H9 (cell line): ENCODE measurements at regions not wholly inside any gene's neighbourhood (a gene's known extent, or its start where the extent isn't known, plus 50 kb on each side); places are given as distances from the start of the nearest gene placed in this dataset.
A peak's percentile ranks its signal among the peaks of the same experiment; 100 is the strongest.

Experiments used
- DNase-seq: peaks from one replicate; pipeline ENCODE4 v3.0.0-alpha.2; 2017
- H2AFZ ChIP-seq: one replicate; pipeline ENCODE4 v1.6.1; 2013; ENCODE audit warnings: mild to moderate bottlenecking, low read length, control low read depth, moderate library complexity
- H2AK5ac ChIP-seq: 2 replicates; pipeline ENCODE4 v1.6.1; 2013; ENCODE audit warnings: low read length, control low read depth, mixed read lengths; ENCODE audit not compliant: insufficient read length
- H2BK120ac ChIP-seq: one replicate; pipeline ENCODE4 v1.6.1; 2013; ENCODE audit warnings: low read depth, mild to moderate bottlenecking, low read length, control low read depth, inconsistent platforms; ENCODE audit not compliant: poor library complexity, severe bottlenecking
- H2BK12ac ChIP-seq: 2 replicates; pipeline ENCODE4 v1.6.1; 2013; ENCODE audit warnings: low read length, control low read depth, mixed read lengths, low read depth; ENCODE audit not compliant: insufficient read length
- H2BK15ac ChIP-seq: 2 replicates; pipeline ENCODE4 v1.6.1; 2013; ENCODE audit warnings: low read depth, low read length, control low read depth
- H2BK20ac ChIP-seq: one replicate; pipeline ENCODE4 v1.6.1; 2013; ENCODE audit warnings: low read depth, mild to moderate bottlenecking, low read length, control low read depth, inconsistent platforms; ENCODE audit not compliant: poor library complexity, severe bottlenecking
- H2BK5ac ChIP-seq: 2 replicates; pipeline ENCODE4 v1.6.1; 2013; ENCODE audit warnings: low read length, control low read depth, mixed read lengths; ENCODE audit not compliant: insufficient read length
- H3K14ac ChIP-seq: 2 replicates; pipeline ENCODE4 v1.6.1; 2013; ENCODE audit warnings: low read length, control low read depth; ENCODE audit not compliant: insufficient read depth
- H3K18ac ChIP-seq: 2 replicates; pipeline ENCODE4 v1.6.1; 2013; ENCODE audit warnings: low read depth, mild to moderate bottlenecking, mixed read lengths, low read length, control low read depth; ENCODE audit not compliant: insufficient read length
- H3K23ac ChIP-seq: 2 replicates; pipeline ENCODE4 v1.6.1; 2013; ENCODE audit warnings: low read length, control low read depth, mixed read lengths, low read depth; ENCODE audit not compliant: insufficient read length
- H3K23me2 ChIP-seq: 2 replicates; pipeline ENCODE4 v1.6.1; 2013; ENCODE audit warnings: low read depth, mild to moderate bottlenecking, mixed read lengths, low read length, control low read depth; ENCODE audit not compliant: insufficient read length, poor library complexity, severe bottlenecking
- H3K27ac ChIP-seq: 2 replicates; pipeline ENCODE4 v1.5.1; 2013; ENCODE audit warnings: low read length, control low read depth, mixed read lengths, low read depth; ENCODE audit not compliant: insufficient read length
- H3K27me3 ChIP-seq: 2 replicates; pipeline ENCODE4 v1.6.1; 2013; ENCODE audit warnings: low read length, control low read depth, inconsistent platforms; ENCODE audit not compliant: insufficient read depth
- H3K4ac ChIP-seq: 2 replicates; pipeline ENCODE4 v1.6.1; 2013; ENCODE audit warnings: low read depth, mild to moderate bottlenecking, control low read depth, inconsistent platforms, low read length, moderate library complexity
- H3K4me1 ChIP-seq: 2 replicates; pipeline ENCODE4 v1.6.1; 2013; ENCODE audit warnings: low read length, control low read depth, inconsistent platforms; ENCODE audit not compliant: insufficient read depth
- H3K4me2 ChIP-seq: 2 replicates; pipeline ENCODE4 v1.6.1; 2013; ENCODE audit warnings: low read length, control low read depth, mixed read lengths; ENCODE audit not compliant: insufficient read length, insufficient read depth
- H3K56ac ChIP-seq: 2 replicates; pipeline ENCODE4 v1.6.1; 2013; ENCODE audit warnings: low read depth, mild to moderate bottlenecking, mixed read lengths, low read length, control low read depth; ENCODE audit not compliant: insufficient read length
- H3K79me1 ChIP-seq: 2 replicates; pipeline ENCODE4 v1.6.1; 2013; ENCODE audit warnings: low read depth, mild to moderate bottlenecking, moderate library complexity, low read length, control low read depth, inconsistent platforms; ENCODE audit not compliant: insufficient read depth, poor library complexity, severe bottlenecking
- H3K79me2 ChIP-seq: 2 replicates; pipeline ENCODE4 v1.6.1; 2013; ENCODE audit warnings: low read length, control low read depth, inconsistent platforms; ENCODE audit not compliant: insufficient read depth
- H3K9ac ChIP-seq: 2 replicates; pipeline ENCODE4 v1.6.1; 2013; ENCODE audit warnings: low read length, control low read depth, mixed read lengths; ENCODE audit not compliant: insufficient read length; ENCODE audit errors: extremely low read depth
- H3K9me3 ChIP-seq: one replicate; pipeline ENCODE4 v1.6.1; 2013; ENCODE audit warnings: low read depth, low read length, inconsistent platforms; ENCODE audit not compliant: control insufficient read depth
- H3T11ph ChIP-seq: one replicate; pipeline ENCODE4 v1.6.1; 2013; ENCODE audit warnings: mild to moderate bottlenecking, low read length, control low read depth, inconsistent platforms
- H4K20me1 ChIP-seq: one replicate; pipeline ENCODE4 v1.6.1; 2013; ENCODE audit not compliant: control insufficient read depth, insufficient read length, insufficient read depth
- H4K5ac ChIP-seq: 2 replicates; pipeline ENCODE4 v1.6.1; 2013; ENCODE audit warnings: low read depth, mild to moderate bottlenecking, mixed read lengths, low read length, control low read depth; ENCODE audit not compliant: insufficient read length
- H4K8ac ChIP-seq: replicated peaks from 2 replicates; pipeline ENCODE4 v1.6.1; 2013; ENCODE audit warnings: low read length, control low read depth, mixed read lengths, low read depth; ENCODE audit not compliant: insufficient read length
- H4K91ac ChIP-seq: 2 replicates; pipeline ENCODE4 v1.6.1; 2013; ENCODE audit warnings: low read depth, mild to moderate bottlenecking, moderate library complexity, mixed read lengths, low read length, control low read depth; ENCODE audit not compliant: insufficient read length
- H3K27ac Mint-ChIP-seq, 3 experiments: 2 replicates in 2 of 3; 3 replicates in 1 of 3; pipeline ENCODE4 v1.8.0; 2020 to 2021; ENCODE audit warnings: mixed read lengths in 3 of 3, mild to moderate bottlenecking in 1 of 3, moderate library complexity in 1 of 3
- H3K27me3 Mint-ChIP-seq: 2 replicates; pipeline ENCODE4 v1.8.0; 2021; ENCODE audit warnings: low read depth, mild to moderate bottlenecking, moderate library complexity, mixed read lengths
- H3K36me3 Mint-ChIP-seq, 3 experiments: 2 replicates in 2 of 3; 3 replicates in 1 of 3; pipeline ENCODE4 v1.8.0; 2020 to 2021; ENCODE audit warnings: low read depth in 3 of 3, mixed read lengths in 3 of 3; ENCODE audit not compliant: insufficient read depth in 1 of 3
- H3K4me1 Mint-ChIP-seq, 2 experiments: 2 replicates each; pipeline ENCODE4 v1.8.0; 2020; ENCODE audit warnings: mixed read lengths in 2 of 2
- H3K4me3 Mint-ChIP-seq, 2 experiments: 2 replicates in 1 of 2; 3 replicates in 1 of 2; pipeline ENCODE4 v1.8.0; 2020 to 2021; ENCODE audit warnings: mild to moderate bottlenecking in 2 of 2, mixed read lengths in 2 of 2, moderate library complexity in 1 of 2
- H3K9me3 Mint-ChIP-seq, 2 experiments: 2 replicates in 1 of 2; 3 replicates in 1 of 2; pipeline ENCODE4 v1.8.0; 2020; ENCODE audit warnings: mild to moderate bottlenecking in 2 of 2, mixed read lengths in 2 of 2, moderate library complexity in 1 of 2
- WGBS: extraction: QIAGEN DNeasy Blood & Tissue Kit; methylation state at CpG from one replicate; pipeline ENCODE4 v1.1.7; 2013; ENCODE audit warnings: missing lambda C conversion rate, low lambda C conversion rate, mixed read lengths; ENCODE audit not compliant: insufficient read length; ENCODE audit errors: extremely low coverage; 5-methylcytosine and 5-hydroxymethylcytosine counted together
- TF ChIP-seq, protein P1 (sequence below): fragments of 200-600 bp; sonication (generic); conservative IDR thresholded peaks from 3 replicates; pipeline ENCODE4 v1.8.0; 2021; ENCODE audit warnings: antibody characterized with exemption, mild to moderate bottlenecking

GRCh38 chr5:89849830-89850512, 559.6 kb downstream of the CETN3 start:
- no peak overlapping the region for H4K5ac ChIP-seq
- Mint-ChIP-seq H3K4me3 (no peak overlapping the region), H3K27ac (peak overlapping the region in 2 of 3 experiments; percentile 33 to 75; a peak in 4 of 7 replicates), H3K36me3 (no peaks in the 10 kb centered on the region), H3K9me3 (no peaks in the 10 kb centered on the region), H3K27me3 (no peaks in the 10 kb centered on the region), H3K4me1 (peaks cover 34 to 56% of the 10 kb centered on the region in 2 experiments)
- H4K20me1 ChIP-seq = no peaks in the 10 kb centered on the region
- H3K27me3 ChIP-seq = no peaks in the 10 kb centered on the region
- no peak for DNase-seq
- no peaks in the 10 kb centered on the region for H3K23me2 ChIP-seq
- H2AFZ ChIP-seq = no peak overlapping the region
- no peak overlapping the region for H3K18ac ChIP-seq
- no peak overlapping the region for H3K4me2 ChIP-seq
- H3K9me3 ChIP-seq = no peaks in the 10 kb centered on the region
- no peak overlapping the region for H3K9ac ChIP-seq
- no peaks in the 10 kb centered on the region for H3K79me1 ChIP-seq
- H2BK5ac ChIP-seq = no peak overlapping the region
- H3T11ph ChIP-seq = no peak overlapping the region
- H2BK12ac ChIP-seq = no peak overlapping the region
- no CpG with 5 or more reads among the region's 1 CpG for WGBS
- H2BK15ac ChIP-seq = no peak overlapping the region
- no peaks in the 10 kb centered on the region; the same call in 1 of the 2 replicates for H3K4me1 ChIP-seq
- H3K4ac ChIP-seq = no peak overlapping the region
- H4K8ac ChIP-seq = no peak overlapping the region
- no peak overlapping the region for H3K23ac ChIP-seq
- no peak overlapping the region for H3K27ac ChIP-seq
- no peak overlapping the region for H2BK120ac ChIP-seq
- no peak overlapping the region for H4K91ac ChIP-seq
- no peaks in the 10 kb centered on the region for H3K79me2 ChIP-seq
- H3K56ac ChIP-seq = no peak overlapping the region
- no peak overlapping the region for H2BK20ac ChIP-seq
- no peak overlapping the region for H2AK5ac ChIP-seq
- TF ChIP-seq, protein P1, sequence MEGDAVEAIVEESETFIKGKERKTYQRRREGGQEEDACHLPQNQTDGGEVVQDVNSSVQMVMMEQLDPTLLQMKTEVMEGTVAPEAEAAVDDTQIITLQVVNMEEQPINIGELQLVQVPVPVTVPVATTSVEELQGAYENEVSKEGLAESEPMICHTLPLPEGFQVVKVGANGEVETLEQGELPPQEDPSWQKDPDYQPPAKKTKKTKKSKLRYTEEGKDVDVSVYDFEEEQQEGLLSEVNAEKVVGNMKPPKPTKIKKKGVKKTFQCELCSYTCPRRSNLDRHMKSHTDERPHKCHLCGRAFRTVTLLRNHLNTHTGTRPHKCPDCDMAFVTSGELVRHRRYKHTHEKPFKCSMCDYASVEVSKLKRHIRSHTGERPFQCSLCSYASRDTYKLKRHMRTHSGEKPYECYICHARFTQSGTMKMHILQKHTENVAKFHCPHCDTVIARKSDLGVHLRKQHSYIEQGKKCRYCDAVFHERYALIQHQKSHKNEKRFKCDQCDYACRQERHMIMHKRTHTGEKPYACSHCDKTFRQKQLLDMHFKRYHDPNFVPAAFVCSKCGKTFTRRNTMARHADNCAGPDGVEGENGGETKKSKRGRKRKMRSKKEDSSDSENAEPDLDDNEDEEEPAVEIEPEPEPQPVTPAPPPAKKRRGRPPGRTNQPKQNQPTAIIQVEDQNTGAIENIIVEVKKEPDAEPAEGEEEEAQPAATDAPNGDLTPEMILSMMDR = no peak
- no peak overlapping the region for H3K14ac ChIP-seq
